ENCODE measurements at regions not wholly inside any gene's neighbourhood (a gene's known extent, or its start where the extent isn't known, plus 50 kb on each side); places are given as distances from the start of the nearest gene placed in this dataset.
"Not testable (repeated sequence)": the region's sequence is repeated elsewhere in the genome, so short reads cannot be mapped to it uniquely, and the experiment has no call there.

- H3K27me3 Mint-ChIP-seq, result peaks cover 4% of the 10 kb centered on the region
- intact Hi-C loops (cut with DNase I, micrococcal nuclease), result no loop called here
- ATAC-seq, result no peak
Measured at GRCh38 chr9:71306134-71306533, 184.7 kb upstream of the TRPM3 start.

GRCh38 chr9:71303351-71303750 lies 181.9 kb upstream of the TRPM3 start:
- Mint-ChIP-seq H3K9me3 (ENCODE audit: low read depth) (no peaks in the 10 kb centered on the region), H3K27me3 (peaks cover 2% of the 10 kb centered on the region), H3K27ac (no peak overlapping the region), H3K4me3 (no peak overlapping the region), H3K4me1 (no peaks in the 10 kb centered on the region), H3K36me3 (ENCODE audit: low read depth) (no peaks in the 10 kb centered on the region)
- ATAC-seq (no peak), DNase-seq (no peak)
- intact Hi-C loops (cut with DNase I, micrococcal nuclease), result no loop called here
- POLR2A ChIA-PET, result no interaction called here
- CTCF ChIA-PET, result interaction anchor here (2.2 kb wide), 1 partner anchor 19 kb away, joined by 7 read pairs; no protein-coding TSS in a partner anchor

More at GRCh38 chr9:71306134-71306533, 184.7 kb upstream of the TRPM3 start:
- no peak for DNase-seq
- no peaks in the 10 kb centered on the region for H3K36me3 Mint-ChIP-seq (ENCODE audit: low read depth)
- POLR2A ChIA-PET, result no interaction called here
- H3K27ac Mint-ChIP-seq, result no peak overlapping the region
- H3K4me3 Mint-ChIP-seq, result no peak overlapping the region
- no peaks in the 10 kb centered on the region for H3K9me3 Mint-ChIP-seq (ENCODE audit: low read depth)
- CTCF ChIA-PET, result no interaction called here
- H3K4me1 Mint-ChIP-seq, result no peaks in the 10 kb centered on the region

GRCh38 chr9:71302776-71303175 lies 181.4 kb upstream of the TRPM3 start:
- ChIA-PET CTCF (interaction anchor here (2.2 kb wide), 1 partner anchor 19 kb away, joined by 7 read pairs; no protein-coding TSS in a partner anchor), POLR2A (no interaction called here)
- intact Hi-C loops (cut with DNase I, micrococcal nuclease), result no loop called here
- no peak for DNase-seq
- no peak for ATAC-seq
- H3K4me3 Mint-ChIP-seq, result no peak overlapping the region
- no peaks in the 10 kb centered on the region for H3K9me3 Mint-ChIP-seq (ENCODE audit: low read depth)
- no peak overlapping the region for H3K27ac Mint-ChIP-seq
- H3K4me1 Mint-ChIP-seq, result no peaks in the 10 kb centered on the region
- peaks cover 2% of the 10 kb centered on the region for H3K27me3 Mint-ChIP-seq
- no peaks in the 10 kb centered on the region for H3K36me3 Mint-ChIP-seq (ENCODE audit: low read depth)

GRCh38 chr9:71295928-71296327 lies 174.5 kb upstream of the TRPM3 start:
- Mint-ChIP-seq H3K4me1 (no peaks in the 10 kb centered on the region), H3K27ac (no peak overlapping the region), H3K27me3 (peaks cover 13% of the 10 kb centered on the region), H3K36me3 (ENCODE audit: low read depth) (no peaks in the 10 kb centered on the region), H3K4me3 (no peak overlapping the region), H3K9me3 (ENCODE audit: low read depth) (no peaks in the 10 kb centered on the region)
- intact Hi-C loops (cut with DNase I, micrococcal nuclease), result loop anchor here in 1 of 2 experiments (10.0 kb wide), 1 partner anchor 259 kb away; no protein-coding TSS in a partner anchor
- no peak for DNase-seq
- POLR2A ChIA-PET, result no interaction called here
- CTCF ChIA-PET, result interaction anchor here (1.0 kb wide), 1 partner anchor 11 kb away, joined by 4 read pairs; no protein-coding TSS in a partner anchor
- no peak for ATAC-seq

- Mint-ChIP-seq H3K27me3 (peaks cover 5% of the 10 kb centered on the region), H3K4me1 (no peaks in the 10 kb centered on the region), H3K9me3 (ENCODE audit: low read depth) (no peaks in the 10 kb centered on the region), H3K4me3 (no peak overlapping the region), H3K36me3 (ENCODE audit: low read depth) (no peaks in the 10 kb centered on the region), H3K27ac (no peak overlapping the region)
- no peak for ATAC-seq
- no peak for DNase-seq
- CTCF ChIA-PET, result interaction anchor here (0.5 to 3.1 kb wide), 9 partner anchors 13 to 739 kb away, joined by 3 to 9 read pairs (median 3); no protein-coding TSS in a partner anchor
- POLR2A ChIA-PET, result no interaction called here
- intact Hi-C loops (cut with DNase I, micrococcal nuclease), result loop anchor here (5.0 to 10.0 kb wide), 3 partner anchors 319 to 741 kb away; no protein-coding TSS in a partner anchor
Measured at GRCh38 chr9:71286146-71286545, 164.7 kb upstream of the TRPM3 start.

GRCh38 chr9:71285191-71285656 lies 163.8 kb upstream of the TRPM3 start:
- peaks cover 5% of the 10 kb centered on the region for H3K27me3 Mint-ChIP-seq
- peak; percentile 60 for ATAC-seq
- no peak overlapping the region for H3K4me3 Mint-ChIP-seq
- no peaks in the 10 kb centered on the region for H3K4me1 Mint-ChIP-seq
- no peaks in the 10 kb centered on the region for H3K36me3 Mint-ChIP-seq (ENCODE audit: low read depth)
- H3K27ac Mint-ChIP-seq, result no peak overlapping the region
- H3K9me3 Mint-ChIP-seq (ENCODE audit: low read depth), result no peaks in the 10 kb centered on the region
- CTCF ChIA-PET, result interaction anchor here (0.6 to 3.1 kb wide), 26 partner anchors 10 to 755 kb away, joined by 3 to 9 read pairs (median 3); no protein-coding TSS in a partner anchor
- intact Hi-C loops (cut with DNase I, micrococcal nuclease), result loop anchor here (2.0 to 10.0 kb wide), 5 partner anchors 320 to 742 kb away; partner anchors contain the start of gene CEMIP2 (in 2 of the 2)
- DNase-seq, result peak; percentile 25
- POLR2A ChIA-PET, result interaction anchor here (0.5 kb wide), 1 partner anchor 937 kb away, joined by 7 read pairs; no protein-coding TSS in a partner anchor

GRCh38 chr9:71282116-71282515 lies 160.7 kb upstream of the TRPM3 start:
- DNase-seq; H3K27me3 Mint-ChIP-seq; POLR2A ChIA-PET; H3K27ac Mint-ChIP-seq; ATAC-seq; H3K9me3 Mint-ChIP-seq (ENCODE audit: low read depth); H3K36me3 Mint-ChIP-seq (ENCODE audit: low read depth); H3K4me1 Mint-ChIP-seq; H3K4me3 Mint-ChIP-seq: not testable (repeated sequence)
- CTCF ChIA-PET, result interaction anchor here (0.6 kb wide), 1 partner anchor 272 kb away, joined by 3 read pairs; no protein-coding TSS in a partner anchor
- intact Hi-C loops (cut with DNase I, micrococcal nuclease), result loop anchor here in 1 of 2 experiments (10.0 kb wide), 1 partner anchor 323 kb away; no protein-coding TSS in a partner anchor

GRCh38 chr9:71279151-71279739 lies 157.8 kb upstream of the TRPM3 start:
- ChIA-PET CTCF (no interaction called here), POLR2A (no interaction called here)
- H3K9me3 Mint-ChIP-seq (ENCODE audit: low read depth), result no peaks in the 10 kb centered on the region
- intact Hi-C loops (cut with DNase I, micrococcal nuclease), result no loop called here
- no peak for ATAC-seq
- no peak overlapping the region for H3K27ac Mint-ChIP-seq
- H3K36me3 Mint-ChIP-seq (ENCODE audit: low read depth), result no peaks in the 10 kb centered on the region
- no peaks in the 10 kb centered on the region for H3K4me1 Mint-ChIP-seq
- DNase-seq, result no peak
- H3K27me3 Mint-ChIP-seq, result peaks cover 4% of the 10 kb centered on the region
- no peak overlapping the region for H3K4me3 Mint-ChIP-seq

- intact Hi-C loops (cut with DNase I, micrococcal nuclease), result no loop called here
- no peaks in the 10 kb centered on the region for H3K36me3 Mint-ChIP-seq (ENCODE audit: low read depth)
- no peak for DNase-seq
- ChIA-PET POLR2A (no interaction called here), CTCF (interaction anchor here (1.5 kb wide), 1 partner anchor 11 kb away, joined by 5 read pairs; no protein-coding TSS in a partner anchor)
- H3K4me3 Mint-ChIP-seq, result no peak overlapping the region
- ATAC-seq, result no peak
- H3K27me3 Mint-ChIP-seq, result peaks cover 10% of the 10 kb centered on the region
- H3K9me3 Mint-ChIP-seq (ENCODE audit: low read depth), result no peaks in the 10 kb centered on the region
- no peak overlapping the region for H3K27ac Mint-ChIP-seq
- no peaks in the 10 kb centered on the region for H3K4me1 Mint-ChIP-seq
Measured at GRCh38 chr9:71273613-71274012, 152.2 kb upstream of the TRPM3 start.

GRCh38 chr9:71271602-71272001 lies 150.2 kb upstream of the TRPM3 start:
- H3K27ac Mint-ChIP-seq, result no peak overlapping the region
- H3K9me3 Mint-ChIP-seq (ENCODE audit: low read depth), result no peaks in the 10 kb centered on the region
- DNase-seq (no peak), ATAC-seq (no peak)
- H3K36me3 Mint-ChIP-seq (ENCODE audit: low read depth), result no peaks in the 10 kb centered on the region
- CTCF ChIA-PET, result interaction anchor here (1.3 kb wide), 1 partner anchor 14 kb away, joined by 3 read pairs; no protein-coding TSS in a partner anchor
- intact Hi-C loops (cut with DNase I, micrococcal nuclease), result no loop called here
- no peaks in the 10 kb centered on the region for H3K4me1 Mint-ChIP-seq
- peaks cover 13% of the 10 kb centered on the region for H3K27me3 Mint-ChIP-seq
- H3K4me3 Mint-ChIP-seq, result no peak overlapping the region
- POLR2A ChIA-PET, result interaction anchor here (0.6 kb wide), 1 partner anchor 481 kb away, joined by 5 read pairs; no protein-coding TSS in a partner anchor

GRCh38 chr9:71270554-71270953 lies 149.1 kb upstream of the TRPM3 start:
- intact Hi-C loops (cut with DNase I, micrococcal nuclease), result no loop called here
- no peak overlapping the region for H3K4me3 Mint-ChIP-seq
- H3K4me1 Mint-ChIP-seq, result no peaks in the 10 kb centered on the region

GRCh38 chr9:71269859-71270258 lies 148.4 kb upstream of the TRPM3 start:
- no peak overlapping the region for H3K4me3 Mint-ChIP-seq
- DNase-seq (no peak), ATAC-seq (no peak)
- H3K27ac Mint-ChIP-seq, result no peak overlapping the region
- no peaks in the 10 kb centered on the region for H3K36me3 Mint-ChIP-seq (ENCODE audit: low read depth)
- CTCF ChIA-PET, result no interaction called here
- no peaks in the 10 kb centered on the region for H3K9me3 Mint-ChIP-seq (ENCODE audit: low read depth)
- POLR2A ChIA-PET, result no interaction called here
- intact Hi-C loops (cut with DNase I, micrococcal nuclease), result no loop called here
- no peaks in the 10 kb centered on the region for H3K4me1 Mint-ChIP-seq
- H3K27me3 Mint-ChIP-seq, result peaks cover 11% of the 10 kb centered on the region

More at GRCh38 chr9:71270554-71270953, 149.1 kb upstream of the TRPM3 start:
- no peak for ATAC-seq
- no peak for DNase-seq
- Mint-ChIP-seq H3K27me3 (peaks cover 11% of the 10 kb centered on the region), H3K36me3 (ENCODE audit: low read depth) (no peaks in the 10 kb centered on the region), H3K9me3 (ENCODE audit: low read depth) (no peaks in the 10 kb centered on the region), H3K27ac (no peak overlapping the region)
- ChIA-PET CTCF (interaction anchor here (1.3 kb wide), 1 partner anchor 15 kb away, joined by 3 read pairs; no protein-coding TSS in a partner anchor), POLR2A (no interaction called here)
